ENCODE measurements at regions not wholly inside any gene's neighbourhood (a gene's known extent, or its start where the extent isn't known, plus 50 kb on each side); places are given as distances from the start of the nearest gene placed in this dataset.

GRCh38 chr5:62002436-62002835, 303.6 kb upstream of the KIF2A start:
- TF ChIP-seq, protein P1, sequence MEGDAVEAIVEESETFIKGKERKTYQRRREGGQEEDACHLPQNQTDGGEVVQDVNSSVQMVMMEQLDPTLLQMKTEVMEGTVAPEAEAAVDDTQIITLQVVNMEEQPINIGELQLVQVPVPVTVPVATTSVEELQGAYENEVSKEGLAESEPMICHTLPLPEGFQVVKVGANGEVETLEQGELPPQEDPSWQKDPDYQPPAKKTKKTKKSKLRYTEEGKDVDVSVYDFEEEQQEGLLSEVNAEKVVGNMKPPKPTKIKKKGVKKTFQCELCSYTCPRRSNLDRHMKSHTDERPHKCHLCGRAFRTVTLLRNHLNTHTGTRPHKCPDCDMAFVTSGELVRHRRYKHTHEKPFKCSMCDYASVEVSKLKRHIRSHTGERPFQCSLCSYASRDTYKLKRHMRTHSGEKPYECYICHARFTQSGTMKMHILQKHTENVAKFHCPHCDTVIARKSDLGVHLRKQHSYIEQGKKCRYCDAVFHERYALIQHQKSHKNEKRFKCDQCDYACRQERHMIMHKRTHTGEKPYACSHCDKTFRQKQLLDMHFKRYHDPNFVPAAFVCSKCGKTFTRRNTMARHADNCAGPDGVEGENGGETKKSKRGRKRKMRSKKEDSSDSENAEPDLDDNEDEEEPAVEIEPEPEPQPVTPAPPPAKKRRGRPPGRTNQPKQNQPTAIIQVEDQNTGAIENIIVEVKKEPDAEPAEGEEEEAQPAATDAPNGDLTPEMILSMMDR (IDR thresholded peaks at IDR 0.05; ENCODE audit: low read depth, low read length, poor library complexity, severe bottlenecking) = no peak
- no peak for TF ChIP-seq EZH2phosphoT487 (IDR thresholded peaks at IDR 0.05; ENCODE audit: borderline replicate concordance, low read length)

Measured in DOHH2 (cell line).